ENCODE measurements at regions not wholly inside any gene's neighbourhood (a gene's known extent, or its start where the extent isn't known, plus 50 kb on each side); places are given as distances from the start of the nearest gene placed in this dataset.

DNA sequence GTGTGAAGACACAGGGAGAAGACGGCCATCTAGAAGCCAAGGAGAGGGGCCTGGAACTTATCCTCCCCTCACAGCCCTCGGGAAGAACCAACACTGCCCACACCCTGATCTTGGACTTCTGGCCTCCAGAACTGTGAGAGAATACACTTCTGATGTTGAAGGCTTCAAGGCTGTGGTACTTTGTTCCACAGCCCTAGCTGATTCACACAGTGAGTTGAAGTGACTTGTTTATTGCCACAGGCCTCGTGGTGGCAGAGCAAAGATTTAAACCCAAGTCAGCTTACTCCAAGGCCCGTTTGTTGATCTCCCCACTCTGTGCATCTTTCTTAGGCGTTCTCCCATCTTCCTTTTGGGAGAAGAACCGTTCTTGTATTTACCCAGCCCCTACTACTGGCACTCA is 72.8 kb downstream of the CYTL1 start:
- TF ChIP-seq, protein P1, sequence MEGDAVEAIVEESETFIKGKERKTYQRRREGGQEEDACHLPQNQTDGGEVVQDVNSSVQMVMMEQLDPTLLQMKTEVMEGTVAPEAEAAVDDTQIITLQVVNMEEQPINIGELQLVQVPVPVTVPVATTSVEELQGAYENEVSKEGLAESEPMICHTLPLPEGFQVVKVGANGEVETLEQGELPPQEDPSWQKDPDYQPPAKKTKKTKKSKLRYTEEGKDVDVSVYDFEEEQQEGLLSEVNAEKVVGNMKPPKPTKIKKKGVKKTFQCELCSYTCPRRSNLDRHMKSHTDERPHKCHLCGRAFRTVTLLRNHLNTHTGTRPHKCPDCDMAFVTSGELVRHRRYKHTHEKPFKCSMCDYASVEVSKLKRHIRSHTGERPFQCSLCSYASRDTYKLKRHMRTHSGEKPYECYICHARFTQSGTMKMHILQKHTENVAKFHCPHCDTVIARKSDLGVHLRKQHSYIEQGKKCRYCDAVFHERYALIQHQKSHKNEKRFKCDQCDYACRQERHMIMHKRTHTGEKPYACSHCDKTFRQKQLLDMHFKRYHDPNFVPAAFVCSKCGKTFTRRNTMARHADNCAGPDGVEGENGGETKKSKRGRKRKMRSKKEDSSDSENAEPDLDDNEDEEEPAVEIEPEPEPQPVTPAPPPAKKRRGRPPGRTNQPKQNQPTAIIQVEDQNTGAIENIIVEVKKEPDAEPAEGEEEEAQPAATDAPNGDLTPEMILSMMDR (IDR thresholded peaks at IDR 0.05): no peak
- TF ChIP-seq EZH2phosphoT487 (IDR thresholded peaks at IDR 0.05): no peak

Data from neural progenitor cell (in vitro differentiated cells).